IMR-90 (cell line): ENCODE measurements at regions not wholly inside any gene's neighbourhood (a gene's known extent, or its start where the extent isn't known, plus 50 kb on each side); places are given as distances from the start of the nearest gene placed in this dataset.

Experiments used
- ATAC-seq: fragments of 200-7000 bp; cut with Tn5 transposase; 2 replicates; pipeline ENCODE4 v1.9.1; 2020; ENCODE audit warnings: low read depth, mild to moderate bottlenecking, moderate library complexity
- BruUV-seq: library from RNA; stranded (reverse); fragments of 400-500 nt; replicated peaks from 2 replicates; lab custom pipeline; 2021; lab: Mats Ljungman, UMichigan
- CTCF ChIA-PET: fragments of 300-600 bp; formaldehyde crosslinking; extraction: SDS; loops from one replicate; lab custom pipeline; 2021; ENCODE audit warnings: antibody characterized with exemption; lab: Yijun Ruan, JAX
- POLR2A ChIA-PET: fragments of 300-600 bp; sonication (Branson Sonifier 250); formaldehyde crosslinking; loops from one replicate; lab custom pipeline; 2022; ENCODE audit warnings: antibody characterized with exemption; ENCODE audit not compliant: unreplicated experiment; lab: Charles Lee
- DNase-seq: peaks from one replicate; pipeline ENCODE4 v3.0.0; 2013
- H2AFZ ChIP-seq: replicated peaks from 2 replicates; pipeline ENCODE3; 2013; ENCODE audit warnings: low read length, mild to moderate bottlenecking; ENCODE audit not compliant: poor library complexity
- H2AK5ac ChIP-seq: 2 replicates; pipeline ENCODE4 v1.6.1; 2013; ENCODE audit warnings: low read depth, low read length, inconsistent platforms
- H2AK9ac ChIP-seq: replicated peaks from 2 replicates; pipeline ENCODE3; 2013; ENCODE audit warnings: mild to moderate bottlenecking, low read depth, low read length, moderate library complexity; ENCODE audit not compliant: poor library complexity
- H2BK120ac ChIP-seq: 2 replicates; pipeline ENCODE4 v1.6.1; 2013; ENCODE audit warnings: low read depth, low read length, inconsistent platforms
- H2BK15ac ChIP-seq: 3 replicates; pipeline ENCODE4 v1.6.1; 2013; ENCODE audit warnings: low read depth, low read length, inconsistent platforms
- H2BK20ac ChIP-seq: 2 replicates; pipeline ENCODE4 v1.6.1; 2013; ENCODE audit warnings: low read depth, mild to moderate bottlenecking, inconsistent platforms, low read length, moderate library complexity
- H2BK5ac ChIP-seq: 2 replicates; pipeline ENCODE4 v1.6.1; 2013; ENCODE audit warnings: mild to moderate bottlenecking, low read depth, low read length, inconsistent platforms; ENCODE audit not compliant: poor library complexity, severe bottlenecking
- H3K14ac ChIP-seq: replicated peaks from 2 replicates; pipeline ENCODE4 v1.6.1; 2013; ENCODE audit warnings: low read depth, low read length, inconsistent platforms
- H3K18ac ChIP-seq: 2 replicates; pipeline ENCODE4 v1.6.1; 2013; ENCODE audit warnings: low read depth, low read length, control low read depth
- H3K23ac ChIP-seq: 2 replicates; pipeline ENCODE4 v1.6.1; 2013; ENCODE audit warnings: low read depth, low read length, inconsistent platforms
- H3K27ac ChIP-seq: 2 replicates; pipeline ENCODE4 v1.5.1; 2013; ENCODE audit warnings: mild to moderate bottlenecking, control low read depth, low read length; ENCODE audit not compliant: insufficient read depth
- H3K27me3 ChIP-seq: 2 replicates; pipeline ENCODE4 v1.6.1; 2013; ENCODE audit warnings: low read length; ENCODE audit not compliant: control insufficient read depth, insufficient read depth
- H3K36me3 ChIP-seq: 2 replicates; pipeline ENCODE4 v1.6.1; 2013; ENCODE audit warnings: low read length, mixed read lengths; ENCODE audit not compliant: control insufficient read depth, insufficient read depth
- H3K4ac ChIP-seq: 2 replicates; pipeline ENCODE4 v1.6.1; 2013; ENCODE audit warnings: low read depth, low read length, inconsistent platforms
- H3K4me1 ChIP-seq: 2 replicates; pipeline ENCODE4 v1.6.1; 2013; ENCODE audit warnings: low read length, mixed read lengths; ENCODE audit not compliant: control insufficient read depth, insufficient read depth
- H3K4me2 ChIP-seq: 2 replicates; pipeline ENCODE4 v1.6.1; 2013; ENCODE audit warnings: low read depth, mild to moderate bottlenecking, control low read depth, low read length, moderate library complexity
- H3K4me3 ChIP-seq: 2 replicates; pipeline ENCODE4 v1.5.1; 2013; ENCODE audit warnings: low read depth, mild to moderate bottlenecking, control low read depth, low read length, moderate library complexity; ENCODE audit not compliant: insufficient read depth
- H3K56ac ChIP-seq: 2 replicates; pipeline ENCODE4 v1.6.1; 2013; ENCODE audit warnings: low read length, inconsistent platforms; ENCODE audit not compliant: insufficient read depth; ENCODE audit errors: extremely low read depth
- H3K79me1 ChIP-seq, 2 experiments: 2 replicates each; pipeline ENCODE4 v1.6.1; 2013; ENCODE audit warnings: low read length in 2 of 2, inconsistent platforms in 1 of 2, low read depth in 1 of 2
- H3K9ac ChIP-seq: 2 replicates; pipeline ENCODE4 v1.6.1; 2013; ENCODE audit warnings: low read depth, low read length, control low read depth
- H3K9me1 ChIP-seq: 2 replicates; pipeline ENCODE4 v1.6.1; 2013; ENCODE audit warnings: low read length, inconsistent platforms; ENCODE audit not compliant: insufficient read depth
- H3K9me3 ChIP-seq: 2 replicates; pipeline ENCODE4 v1.6.1; 2013; ENCODE audit warnings: low read length; ENCODE audit not compliant: control insufficient read depth, insufficient read depth
- H4K20me1 ChIP-seq: 2 replicates; pipeline ENCODE4 v1.6.1; 2013; ENCODE audit warnings: low read length, inconsistent platforms; ENCODE audit not compliant: insufficient read depth
- H4K5ac ChIP-seq: 2 replicates; pipeline ENCODE4 v1.6.1; 2013; ENCODE audit warnings: mild to moderate bottlenecking, low read depth, low read length, control low read depth
- H4K8ac ChIP-seq, 2 experiments: 2 replicates each; pipeline ENCODE4 v1.6.1; 2013; ENCODE audit warnings: low read depth in 2 of 2, low read length in 2 of 2, control low read depth in 1 of 2, inconsistent platforms in 1 of 2
- H4K91ac ChIP-seq: 2 replicates; pipeline ENCODE4 v1.6.1; 2013; ENCODE audit warnings: low read depth, low read length, inconsistent platforms; ENCODE audit not compliant: insufficient read depth
- BHLHE40 ChIP-seq: fragments of 150-350 bp; IDR thresholded peaks from 2 replicates; pipeline ENCODE4 v1.6.1; 2016; ENCODE audit warnings: mild to moderate bottlenecking, low read depth, low read length
- CEBPB ChIP-seq: IDR thresholded peaks from 2 replicates; pipeline ENCODE4 v1.6.1; 2012; ENCODE audit warnings: low read depth, low read length, improper control_type of control experiment
- CHD1 ChIP-seq: IDR thresholded peaks from 2 replicates; pipeline ENCODE4 v1.6.1; 2012; ENCODE audit warnings: low read depth, low read length, improper control_type of control experiment
- CTCF ChIP-seq: conservative IDR thresholded peaks from 2 replicates; pipeline ENCODE4 v1.5.1; 2012; ENCODE audit warnings: mild to moderate bottlenecking, low read depth, low read length, improper control_type of control experiment
- ELK1 ChIP-seq: fragments of 150-350 bp; IDR thresholded peaks from 2 replicates; pipeline ENCODE4 v1.6.1; 2016; ENCODE audit warnings: low read depth, mild to moderate bottlenecking, low read length, moderate library complexity, borderline replicate concordance
- FOS ChIP-seq: fragments of 150-350 bp; IDR thresholded peaks from 2 replicates; pipeline ENCODE4 v1.6.1; 2016; ENCODE audit warnings: low read depth, low read length
- MAFK ChIP-seq: IDR thresholded peaks from 2 replicates; pipeline ENCODE4 v1.6.1; 2012; ENCODE audit warnings: low read depth, low read length, improper control_type of control experiment
- MAZ ChIP-seq: IDR thresholded peaks from 2 replicates; pipeline ENCODE4 v1.6.1; 2012; ENCODE audit warnings: low read depth, mild to moderate bottlenecking, low read length, improper control_type of control experiment, moderate library complexity, borderline replicate concordance
- MXI1 ChIP-seq: IDR thresholded peaks from 2 replicates; pipeline ENCODE4 v1.6.1; 2012; ENCODE audit warnings: low read depth, mild to moderate bottlenecking, low read length, moderate library complexity, borderline replicate concordance
- NFE2L2 ChIP-seq: fragments of 150-350 bp; IDR thresholded peaks from 2 replicates; pipeline ENCODE4 v1.6.1; 2016; ENCODE audit warnings: low read depth, mild to moderate bottlenecking, low read length
- POLR2A ChIP-seq: IDR thresholded peaks from 2 replicates; pipeline ENCODE4 v1.6.1; 2012; ENCODE audit warnings: mild to moderate bottlenecking, low read depth, low read length
- RAD21 ChIP-seq: IDR thresholded peaks from 2 replicates; pipeline ENCODE4 v1.6.1; 2012; ENCODE audit warnings: low read length, improper control_type of control experiment
- RCOR1 ChIP-seq: IDR thresholded peaks from 2 replicates; pipeline ENCODE4 v1.6.1; 2012; ENCODE audit warnings: mild to moderate bottlenecking, low read length, improper control_type of control experiment; ENCODE audit not compliant: insufficient replicate concordance
- RFX5 ChIP-seq: IDR thresholded peaks from 2 replicates; pipeline ENCODE4 v1.8.0; 2012; ENCODE audit warnings: low read depth, mild to moderate bottlenecking, low read length, moderate library complexity
- SMC3 ChIP-seq: fragments of 150-350 bp; IDR thresholded peaks from 2 replicates; pipeline ENCODE4 v1.6.1; 2016; ENCODE audit warnings: low read depth, mild to moderate bottlenecking, antibody characterized with exemption, low read length, moderate library complexity
- USF2 ChIP-seq: fragments of 150-350 bp; IDR thresholded peaks from 2 replicates; pipeline ENCODE4 v1.6.1; 2017; ENCODE audit warnings: mild to moderate bottlenecking, antibody characterized with exemption, low read length, low read depth
- WGBS, 2 experiments: methylation state at CpG; one replicate each; pipeline versions ENCODE4 v1.1.5 to v1.1.7; 2013; ENCODE audit warnings: missing lambda C conversion rate in 2 of 2; ENCODE audit not compliant: insufficient read length in 1 of 2; ENCODE audit errors: extremely low coverage in 2 of 2; 5-methylcytosine and 5-hydroxymethylcytosine counted together
- dilution Hi-C: fragments of 300-500 bp; cut with HindIII; formaldehyde crosslinking; loops from one replicate; pipeline ENCODE4 v1.14.3; 2018; ENCODE audit warnings: low sequenced_read_pairs; ENCODE audit not compliant: unreplicated experiment
- in situ Hi-C: fragments of 300-500 bp; cut with MboI; formaldehyde crosslinking; loops from 3 replicates; pipeline ENCODE4 v1.14.3; 2019; ENCODE audit warnings: low sequenced_read_pairs, inconsistent platforms, mixed read lengths
- intact Hi-C: fragments of 100-400 bp; cut with micrococcal nuclease; formaldehyde crosslinking; loops from 2 replicates; pipeline ENCODE4 v1.10.0; 2022

- H4K20me1 ChIP-seq, result no peaks in the 10 kb centered on the region
- no peak overlapping the region for H3K4ac ChIP-seq
- H2BK120ac ChIP-seq, result no peak overlapping the region
- no peak overlapping the region for H2BK15ac ChIP-seq
- no peak overlapping the region for H3K9ac ChIP-seq
- DNase-seq (no peak), ATAC-seq (no peak)
- TF ChIP-seq RCOR1, result no peak
- TF ChIP-seq CTCF, result no peak
- TF ChIP-seq ELK1, result no peak
- TF ChIP-seq CEBPB, result no peak
- TF ChIP-seq FOS, result no peak
- TF ChIP-seq MAFK, result no peak
- no peak for TF ChIP-seq USF2
- TF ChIP-seq NFE2L2, result no peak
- TF ChIP-seq SMC3, result no peak
- TF ChIP-seq MXI1, result no peak
- TF ChIP-seq RAD21, result no peak
- no peak for TF ChIP-seq RFX5
- TF ChIP-seq BHLHE40, result no peak
- TF ChIP-seq POLR2A, result no peak
- TF ChIP-seq MAZ, result no peak
- no peak for TF ChIP-seq CHD1
- H3K18ac ChIP-seq, result no peak overlapping the region
- no peak overlapping the region for H2BK5ac ChIP-seq
- no peaks in the 10 kb centered on the region; the same call in 1 of the 2 replicates for H3K9me3 ChIP-seq
- H3K14ac ChIP-seq, result no peak overlapping the region
- H2AK5ac ChIP-seq, result no peak overlapping the region
- H4K5ac ChIP-seq, result no peak overlapping the region
- H3K4me3 ChIP-seq, result no peak overlapping the region
- H2AFZ ChIP-seq, result no peak overlapping the region
- in situ Hi-C loops, result no loop called here
- no CpG with 5 or more reads among the region's 3 CpGs for WGBS, 2 experiments
- H3K79me1 ChIP-seq, result no peaks in the 10 kb centered on the region
- H3K23ac ChIP-seq, result no peak overlapping the region
- intact Hi-C loops, result no loop called here
- no peak overlapping the region for H3K27ac ChIP-seq
- H3K36me3 ChIP-seq, result no peaks in the 10 kb centered on the region
- no peaks in the 10 kb centered on the region for H3K4me1 ChIP-seq
- no peak overlapping the region for H3K4me2 ChIP-seq
- H3K56ac ChIP-seq, result no peak overlapping the region
- no peak overlapping the region for H2BK20ac ChIP-seq
- dilution Hi-C loops, result no loop called here
- no peak overlapping the region for H4K8ac ChIP-seq
- no peak overlapping the region for H2AK9ac ChIP-seq
- H3K27me3 ChIP-seq, result no peaks in the 10 kb centered on the region
- POLR2A ChIA-PET, result no interaction called here
- no peaks in the 10 kb centered on the region for H3K9me1 ChIP-seq
- CTCF ChIA-PET, result interaction anchor here (0.6 kb wide), 1 partner anchor 1760 kb away, joined by 3 read pairs; no protein-coding TSS in a partner anchor
- H4K91ac ChIP-seq, result no peak overlapping the region
- BruUV-seq, result no TSS peak
Observed at GRCh38 chr1:70909262-70909822, 138.3 kb downstream of the PTGER3 start.
